Neural progenitor cell (in vitro differentiated cells): ENCODE measurements at regions not wholly inside any gene's neighbourhood (a gene's known extent, or its start where the extent isn't known, plus 50 kb on each side); places are given as distances from the start of the nearest gene placed in this dataset.

ENCODE experiments used
- EZH2phosphoT487 ChIP-seq: fragments of 200-600 bp; sonication (generic); IDR thresholded peaks from 2 replicates; pipeline ENCODE4 v1.6.1; 2017; ENCODE audit warnings: antibody characterized with exemption
- TF ChIP-seq, protein P1 (sequence below): fragments of 200-600 bp; sonication (generic); IDR thresholded peaks from 2 replicates; pipeline ENCODE4 v1.5.1; 2017; ENCODE audit warnings: antibody characterized with exemption, mild to moderate bottlenecking

DNA sequence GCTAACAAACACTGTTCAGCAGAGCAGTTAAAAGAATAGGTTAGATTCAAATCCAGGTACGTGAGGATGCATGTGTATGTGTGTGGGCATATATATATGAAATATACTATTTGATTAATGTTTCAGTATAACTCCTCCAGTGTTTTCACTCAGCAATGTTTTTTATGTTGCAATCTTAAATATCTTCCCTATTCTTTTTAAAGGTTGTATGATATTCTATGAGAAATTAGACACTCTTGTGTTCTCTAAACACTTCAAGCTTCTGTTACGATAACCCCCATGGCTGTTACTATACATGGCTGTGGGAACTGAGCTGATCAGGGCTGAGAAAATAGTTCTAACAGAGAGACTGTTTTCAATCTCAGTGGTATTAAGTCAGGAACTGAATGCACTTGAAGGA is 421.0 kb downstream of the CBLN4 start:
- TF ChIP-seq EZH2phosphoT487, result no peak
- TF ChIP-seq, protein P1, sequence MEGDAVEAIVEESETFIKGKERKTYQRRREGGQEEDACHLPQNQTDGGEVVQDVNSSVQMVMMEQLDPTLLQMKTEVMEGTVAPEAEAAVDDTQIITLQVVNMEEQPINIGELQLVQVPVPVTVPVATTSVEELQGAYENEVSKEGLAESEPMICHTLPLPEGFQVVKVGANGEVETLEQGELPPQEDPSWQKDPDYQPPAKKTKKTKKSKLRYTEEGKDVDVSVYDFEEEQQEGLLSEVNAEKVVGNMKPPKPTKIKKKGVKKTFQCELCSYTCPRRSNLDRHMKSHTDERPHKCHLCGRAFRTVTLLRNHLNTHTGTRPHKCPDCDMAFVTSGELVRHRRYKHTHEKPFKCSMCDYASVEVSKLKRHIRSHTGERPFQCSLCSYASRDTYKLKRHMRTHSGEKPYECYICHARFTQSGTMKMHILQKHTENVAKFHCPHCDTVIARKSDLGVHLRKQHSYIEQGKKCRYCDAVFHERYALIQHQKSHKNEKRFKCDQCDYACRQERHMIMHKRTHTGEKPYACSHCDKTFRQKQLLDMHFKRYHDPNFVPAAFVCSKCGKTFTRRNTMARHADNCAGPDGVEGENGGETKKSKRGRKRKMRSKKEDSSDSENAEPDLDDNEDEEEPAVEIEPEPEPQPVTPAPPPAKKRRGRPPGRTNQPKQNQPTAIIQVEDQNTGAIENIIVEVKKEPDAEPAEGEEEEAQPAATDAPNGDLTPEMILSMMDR, result no peak
